ENCODE measurements at regions not wholly inside any gene's neighbourhood (a gene's known extent, or its start where the extent isn't known, plus 50 kb on each side); places are given as distances from the start of the nearest gene placed in this dataset.
"Not testable (repeated sequence)": the region's sequence is repeated elsewhere in the genome, so short reads cannot be mapped to it uniquely, and the experiment has no call there.

- Histone ChIP-seq H3K27ac (no peak overlapping the region), H3K4me2 (no peak overlapping the region), H3K79me2 (no peaks in the 10 kb centered on the region), H3K36me3 (replicated peaks; ENCODE audit: insufficient read depth, low read depth) (no peaks in the 10 kb centered on the region), H3K9me3 (ENCODE audit: low read depth) (no peaks in the 10 kb centered on the region), H3K4me1 (ENCODE audit: insufficient read depth) (no peaks in the 10 kb centered on the region), H3K27me3 (no peaks in the 10 kb centered on the region), H2AFZ (no peak overlapping the region), H3K4me3 (no peak overlapping the region), H4K20me1 (ENCODE audit: insufficient read depth, poor library complexity, severe bottlenecking) (no peaks in the 10 kb centered on the region), H3K9me2 (replicated peaks; ENCODE audit: insufficient read depth) (no peaks in the 10 kb centered on the region)
- 29% methylated on average over 2 of the region's 2 CpGs for WGBS (ENCODE audit: low lambda C conversion rate, missing lambda C conversion rate)
- DNase-seq (ENCODE audit: low spot score) = no peak
- TF ChIP-seq CTCF (IDR thresholded peaks at IDR 0.05; ENCODE audit: poor library complexity) = no peak
- TF ChIP-seq EZH2phosphoT487 (IDR thresholded peaks at IDR 0.05; ENCODE audit: low read depth, severe bottlenecking, unreplicated experiment) = no peak
Measured at GRCh38 chr1:196115646-196116045, 492.6 kb downstream of the KCNT2 start.

- TF ChIP-seq CTCF (IDR thresholded peaks at IDR 0.05; ENCODE audit: poor library complexity) = no peak
- no peak for TF ChIP-seq EZH2 (IDR thresholded peaks at IDR 0.05; ENCODE audit: borderline replicate concordance)
- no peak for TF ChIP-seq EZH2phosphoT487 (IDR thresholded peaks at IDR 0.05; ENCODE audit: low read depth, severe bottlenecking, unreplicated experiment)
- no peak overlapping the region for H2AFZ ChIP-seq
- no peaks in the 10 kb centered on the region for H3K27me3 ChIP-seq
- no peaks in the 10 kb centered on the region for H3K9me3 ChIP-seq (ENCODE audit: low read depth)
- DNase-seq (ENCODE audit: low spot score) = no peak
- H3K36me3 ChIP-seq (replicated peaks; ENCODE audit: insufficient read depth, low read depth) = no peaks in the 10 kb centered on the region
- no peaks in the 10 kb centered on the region for H3K4me1 ChIP-seq (ENCODE audit: insufficient read depth)
- no peak overlapping the region for H3K27ac ChIP-seq
- H3K9me2 ChIP-seq (replicated peaks; ENCODE audit: insufficient read depth) = no peaks in the 10 kb centered on the region
- no peaks in the 10 kb centered on the region for H4K20me1 ChIP-seq (ENCODE audit: insufficient read depth, poor library complexity, severe bottlenecking)
- no peaks in the 10 kb centered on the region for H3K79me2 ChIP-seq
- WGBS (ENCODE audit: low lambda C conversion rate, missing lambda C conversion rate) = 78% methylated on average over 3 of the region's 3 CpGs
- no peak overlapping the region for H3K4me3 ChIP-seq
- no peak overlapping the region for H3K4me2 ChIP-seq
Measured at GRCh38 chr1:196114193-196114592, 494.0 kb downstream of the KCNT2 start.

GRCh38 chr1:196108990-196109389 lies 499.2 kb downstream of the KCNT2 start:
- H3K4me3 ChIP-seq; H3K4me2 ChIP-seq; DNase-seq (ENCODE audit: low spot score); H3K4me1 ChIP-seq (ENCODE audit: insufficient read depth); H2AFZ ChIP-seq; H3K9me2 ChIP-seq (replicated peaks; ENCODE audit: insufficient read depth); H3K36me3 ChIP-seq (replicated peaks; ENCODE audit: insufficient read depth, low read depth); H3K79me2 ChIP-seq; H3K9me3 ChIP-seq (ENCODE audit: low read depth); H3K27me3 ChIP-seq; H3K27ac ChIP-seq; H4K20me1 ChIP-seq (ENCODE audit: insufficient read depth, poor library complexity, severe bottlenecking): not testable (repeated sequence)
- 16% methylated on average over 5 of the region's 5 CpGs for WGBS (ENCODE audit: low lambda C conversion rate, missing lambda C conversion rate)

GRCh38 chr1:196105901-196106300 lies 502.3 kb downstream of the KCNT2 start:
- no peaks in the 10 kb centered on the region for H3K4me1 ChIP-seq (ENCODE audit: insufficient read depth)
- WGBS (ENCODE audit: low lambda C conversion rate, missing lambda C conversion rate) = 71% methylated on average over 3 of the region's 3 CpGs

More at GRCh38 chr1:196105901-196106300, 502.3 kb downstream of the KCNT2 start:
- TF ChIP-seq EZH2 (IDR thresholded peaks at IDR 0.05; ENCODE audit: borderline replicate concordance) = no peak
- TF ChIP-seq CTCF (IDR thresholded peaks at IDR 0.05; ENCODE audit: poor library complexity) = no peak
- no peak for TF ChIP-seq EZH2phosphoT487 (IDR thresholded peaks at IDR 0.05; ENCODE audit: low read depth, severe bottlenecking, unreplicated experiment)
- no peak overlapping the region for H3K4me3 ChIP-seq
- H2AFZ ChIP-seq = no peak overlapping the region
- no peaks in the 10 kb centered on the region for H4K20me1 ChIP-seq (ENCODE audit: insufficient read depth, poor library complexity, severe bottlenecking)
- H3K27me3 ChIP-seq = no peaks in the 10 kb centered on the region
- DNase-seq (ENCODE audit: low spot score) = no peak
- no peaks in the 10 kb centered on the region for H3K79me2 ChIP-seq
- H3K4me2 ChIP-seq = no peak overlapping the region
- H3K9me3 ChIP-seq (ENCODE audit: low read depth) = no peaks in the 10 kb centered on the region
- H3K27ac ChIP-seq = no peak overlapping the region
- H3K36me3 ChIP-seq (replicated peaks; ENCODE audit: insufficient read depth, low read depth) = no peaks in the 10 kb centered on the region
- H3K9me2 ChIP-seq (replicated peaks; ENCODE audit: insufficient read depth) = no peaks in the 10 kb centered on the region
